ENCODE measurements at regions not wholly inside any gene's neighbourhood (a gene's known extent, or its start where the extent isn't known, plus 50 kb on each side); places are given as distances from the start of the nearest gene placed in this dataset.

DNA sequence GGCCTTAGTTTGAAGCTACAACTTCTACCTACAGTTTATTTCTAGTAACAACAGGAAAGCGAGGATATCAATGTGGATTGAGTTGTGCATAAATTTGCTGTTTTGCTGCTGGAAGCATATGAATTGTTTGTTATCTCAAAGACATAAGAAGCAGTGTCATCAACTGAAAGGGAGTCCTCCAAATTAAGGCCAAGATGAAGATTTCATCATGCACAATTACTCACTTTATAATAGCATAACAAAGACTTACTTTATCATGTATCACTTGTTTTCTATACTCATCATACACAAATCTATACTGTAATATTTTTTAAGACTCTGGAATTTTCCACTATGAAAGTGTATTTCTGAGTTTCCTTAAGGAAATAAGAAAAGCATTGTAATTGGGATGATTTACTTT, 136.1 kb upstream of the FANCL start:
- Histone ChIP-seq H2AFZ (ENCODE audit: low read length) (no peak overlapping the region), H3K4me2 (ENCODE audit: insufficient read depth, low read length) (no peak overlapping the region), H4K20me1 (ENCODE audit: insufficient read depth, low read length) (no peaks in the 10 kb centered on the region), H3K4me3 (ENCODE audit: insufficient read depth, low read length) (no peak overlapping the region), H3K9me3 (ENCODE audit: low read depth, low read length) (no peaks in the 10 kb centered on the region), H3K79me2 (ENCODE audit: insufficient read depth, low read length) (no peaks in the 10 kb centered on the region), H3K4me1 (ENCODE audit: insufficient read depth, low read length) (no peaks in the 10 kb centered on the region), H3K27me3 (ENCODE audit: insufficient read depth, low read length) (no peaks in the 10 kb centered on the region), H3K36me3 (ENCODE audit: insufficient read depth, low read length) (no peaks in the 10 kb centered on the region), H3K27ac (ENCODE audit: low read depth, low read length) (no peak overlapping the region)
- DNase-seq (ENCODE audit: insufficient read length, low spot score, missing footprints): no peak
- TF ChIP-seq, protein P1, sequence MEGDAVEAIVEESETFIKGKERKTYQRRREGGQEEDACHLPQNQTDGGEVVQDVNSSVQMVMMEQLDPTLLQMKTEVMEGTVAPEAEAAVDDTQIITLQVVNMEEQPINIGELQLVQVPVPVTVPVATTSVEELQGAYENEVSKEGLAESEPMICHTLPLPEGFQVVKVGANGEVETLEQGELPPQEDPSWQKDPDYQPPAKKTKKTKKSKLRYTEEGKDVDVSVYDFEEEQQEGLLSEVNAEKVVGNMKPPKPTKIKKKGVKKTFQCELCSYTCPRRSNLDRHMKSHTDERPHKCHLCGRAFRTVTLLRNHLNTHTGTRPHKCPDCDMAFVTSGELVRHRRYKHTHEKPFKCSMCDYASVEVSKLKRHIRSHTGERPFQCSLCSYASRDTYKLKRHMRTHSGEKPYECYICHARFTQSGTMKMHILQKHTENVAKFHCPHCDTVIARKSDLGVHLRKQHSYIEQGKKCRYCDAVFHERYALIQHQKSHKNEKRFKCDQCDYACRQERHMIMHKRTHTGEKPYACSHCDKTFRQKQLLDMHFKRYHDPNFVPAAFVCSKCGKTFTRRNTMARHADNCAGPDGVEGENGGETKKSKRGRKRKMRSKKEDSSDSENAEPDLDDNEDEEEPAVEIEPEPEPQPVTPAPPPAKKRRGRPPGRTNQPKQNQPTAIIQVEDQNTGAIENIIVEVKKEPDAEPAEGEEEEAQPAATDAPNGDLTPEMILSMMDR (IDR thresholded peaks at IDR 0.05; ENCODE audit: extremely low read depth, low read depth, low read length): no peak

DNA sequence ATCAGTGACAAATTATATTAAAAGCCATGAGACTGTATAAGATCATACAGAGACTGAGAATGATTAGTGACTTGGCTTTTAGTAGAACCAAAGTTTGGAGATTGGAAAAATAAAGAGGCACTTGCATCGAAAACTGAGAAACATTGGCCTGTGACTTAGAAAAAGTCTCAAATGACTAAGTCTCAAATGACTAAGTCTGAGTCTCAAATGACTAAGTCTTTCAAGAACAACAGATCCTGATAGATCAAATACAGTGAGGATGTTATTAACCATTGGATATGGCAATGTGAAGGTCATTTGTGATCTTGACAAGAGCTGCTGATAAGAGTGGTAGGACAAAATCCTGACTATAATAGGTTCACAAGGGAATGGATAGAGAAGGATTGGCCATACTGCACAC, 135.5 kb upstream of the FANCL start:
- Histone ChIP-seq H2AFZ (ENCODE audit: low read length) (no peak overlapping the region), H3K36me3 (ENCODE audit: insufficient read depth, low read length) (no peaks in the 10 kb centered on the region), H3K9me3 (ENCODE audit: low read depth, low read length) (no peaks in the 10 kb centered on the region), H3K4me3 (ENCODE audit: insufficient read depth, low read length) (no peak overlapping the region), H3K4me1 (ENCODE audit: insufficient read depth, low read length) (no peaks in the 10 kb centered on the region), H4K20me1 (ENCODE audit: insufficient read depth, low read length) (no peaks in the 10 kb centered on the region), H3K27ac (ENCODE audit: low read depth, low read length) (no peak overlapping the region), H3K27me3 (ENCODE audit: insufficient read depth, low read length) (no peaks in the 10 kb centered on the region), H3K4me2 (ENCODE audit: insufficient read depth, low read length) (no peak overlapping the region), H3K79me2 (ENCODE audit: insufficient read depth, low read length) (no peaks in the 10 kb centered on the region)
- TF ChIP-seq, protein P1 (IDR thresholded peaks at IDR 0.05; ENCODE audit: extremely low read depth, low read depth, low read length): no peak
- DNase-seq (ENCODE audit: insufficient read length, low spot score, missing footprints): no peak

DNA sequence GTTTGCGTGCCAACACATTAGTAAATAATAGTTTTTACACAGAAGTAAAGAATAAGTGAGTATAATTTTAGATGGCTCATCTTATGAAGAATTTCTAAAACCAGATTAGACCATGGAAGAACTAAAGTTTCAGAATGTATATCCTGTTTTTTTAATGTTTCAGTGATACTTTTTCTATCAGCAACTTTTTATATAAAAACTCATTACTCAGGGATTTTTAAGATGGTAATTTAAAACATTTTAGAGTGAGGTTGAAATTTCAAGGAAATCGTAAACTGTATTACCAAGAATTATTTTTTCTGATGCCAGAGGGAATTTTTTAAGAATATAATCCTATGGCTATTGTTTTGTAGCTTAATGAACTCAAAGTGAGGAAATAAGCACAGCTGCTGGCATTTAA, 128.5 kb upstream of the FANCL start:
- Histone ChIP-seq H3K9me3 (ENCODE audit: low read depth, low read length) (no peaks in the 10 kb centered on the region), H3K4me3 (ENCODE audit: insufficient read depth, low read length) (no peak overlapping the region), H3K27me3 (ENCODE audit: insufficient read depth, low read length) (no peaks in the 10 kb centered on the region), H3K27ac (ENCODE audit: low read depth, low read length) (no peak overlapping the region), H4K20me1 (ENCODE audit: insufficient read depth, low read length) (no peaks in the 10 kb centered on the region), H3K79me2 (ENCODE audit: insufficient read depth, low read length) (no peaks in the 10 kb centered on the region), H3K4me1 (ENCODE audit: insufficient read depth, low read length) (no peaks in the 10 kb centered on the region), H3K36me3 (ENCODE audit: insufficient read depth, low read length) (no peaks in the 10 kb centered on the region), H2AFZ (ENCODE audit: low read length) (no peak overlapping the region), H3K4me2 (ENCODE audit: insufficient read depth, low read length) (no peak overlapping the region)
- no peak for DNase-seq (ENCODE audit: insufficient read length, low spot score, missing footprints)
- TF ChIP-seq, protein P1 (IDR thresholded peaks at IDR 0.05; ENCODE audit: extremely low read depth, low read depth, low read length): no peak

DNA sequence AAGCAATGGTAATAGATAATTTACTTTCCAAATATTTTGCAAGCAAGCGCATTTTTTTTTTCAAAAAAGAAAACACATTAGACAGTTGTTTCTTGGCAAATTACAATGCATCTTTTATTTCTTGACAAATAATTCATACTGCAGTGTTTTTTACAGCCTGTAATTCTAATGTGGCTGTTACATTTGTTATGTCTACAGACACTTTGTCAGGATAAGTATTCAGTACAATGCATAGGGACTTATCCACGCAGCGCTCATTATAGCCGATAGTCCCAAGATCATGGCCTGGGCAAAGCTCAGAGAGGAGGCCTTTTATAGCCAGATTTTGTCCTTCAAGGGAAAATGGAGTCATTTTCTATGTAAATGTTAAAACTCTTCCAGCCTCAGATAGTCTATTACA, 123.0 kb upstream of the FANCL start:
- H3K27me3 ChIP-seq (ENCODE audit: insufficient read depth, low read length): no peaks in the 10 kb centered on the region

More for the DNA sequence above, 123.0 kb upstream of the FANCL start:
- Histone ChIP-seq H3K4me2 (ENCODE audit: insufficient read depth, low read length) (no peak overlapping the region), H3K79me2 (ENCODE audit: insufficient read depth, low read length) (no peaks in the 10 kb centered on the region), H3K27ac (ENCODE audit: low read depth, low read length) (no peak overlapping the region), H3K36me3 (ENCODE audit: insufficient read depth, low read length) (no peaks in the 10 kb centered on the region), H3K4me1 (ENCODE audit: insufficient read depth, low read length) (no peaks in the 10 kb centered on the region), H2AFZ (ENCODE audit: low read length) (no peak overlapping the region), H4K20me1 (ENCODE audit: insufficient read depth, low read length) (no peaks in the 10 kb centered on the region), H3K4me3 (ENCODE audit: insufficient read depth, low read length) (no peak overlapping the region), H3K9me3 (ENCODE audit: low read depth, low read length) (no peaks in the 10 kb centered on the region)
- TF ChIP-seq, protein P1 (IDR thresholded peaks at IDR 0.05; ENCODE audit: extremely low read depth, low read depth, low read length): no peak
- DNase-seq (ENCODE audit: insufficient read length, low spot score, missing footprints): no peak

Measured in osteoblast (primary cell).